ENCODE measurements at regions not wholly inside any gene's neighbourhood (a gene's known extent, or its start where the extent isn't known, plus 50 kb on each side); places are given as distances from the start of the nearest gene placed in this dataset.
"Not testable (repeated sequence)": the region's sequence is repeated elsewhere in the genome, so short reads cannot be mapped to it uniquely, and the experiment has no call there.

DNA sequence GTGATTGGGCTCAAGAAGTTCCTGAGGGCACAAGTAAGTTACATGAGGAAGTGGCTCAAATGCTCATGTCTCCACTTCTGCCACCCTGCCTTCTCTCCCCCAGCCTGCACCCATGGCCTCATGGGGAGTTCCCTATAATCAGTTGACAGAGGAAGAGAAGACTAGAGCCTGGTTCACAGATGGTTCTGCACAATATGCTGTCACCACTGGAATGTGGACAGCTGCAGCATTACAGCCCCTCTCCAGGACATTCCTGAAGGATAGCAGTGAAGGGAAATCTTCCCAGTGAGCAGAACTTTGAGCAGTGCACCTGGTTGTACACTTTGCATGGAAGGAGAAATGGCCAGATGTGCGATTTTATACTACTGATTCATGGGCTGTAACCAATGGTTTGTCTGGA lies 352.3 kb downstream of the C12orf75 start:
- 0% methylated on average over 1 of the region's 1 CpG for WGBS (ENCODE audit: insufficient coverage, insufficient replicate concordance, low lambda C conversion rate, missing lambda C conversion rate)
- intact Hi-C loops (cut with micrococcal nuclease; ENCODE audit: unreplicated experiment); FAIRE-seq; SMC1A ChIA-PET (ENCODE audit: uncharacterized antibody, unreplicated experiment); H3K4me3 ChIP-seq; H3K9me3 ChIP-seq (replicated peaks; ENCODE audit: control insufficient read depth, insufficient read depth, low read length); H3K4me2 ChIP-seq (ENCODE audit: control insufficient read depth, insufficient read depth); H3K4me1 ChIP-seq (ENCODE audit: control insufficient read depth, insufficient read depth, low read length); H3K27ac ChIP-seq (ENCODE audit: control insufficient read depth, insufficient read depth); in situ Hi-C loops (cut with MboI); CTCF ChIA-PET; H3K9ac ChIP-seq (ENCODE audit: control insufficient read depth, insufficient read depth, low read length); H3K36me3 ChIP-seq (ENCODE audit: control insufficient read depth in 2 of 2, insufficient read depth in 2 of 2, low read length in 1 of 2); H2AFZ ChIP-seq (ENCODE audit: control insufficient read depth, low read depth, low read length); POLR2A ChIA-PET; ATAC-seq; DNase-seq (ENCODE audit: low read depth, low spot score); RAD21 ChIA-PET (ENCODE audit: unreplicated experiment); H3K27me3 ChIP-seq (replicated peaks in 1 of 2; ENCODE audit: control insufficient read depth in 2 of 2, insufficient read depth in 2 of 2, low read length in 1 of 2); H3K79me2 ChIP-seq (ENCODE audit: control insufficient read depth, insufficient read depth, low read length); H4K20me1 ChIP-seq (ENCODE audit: control insufficient read depth, insufficient read depth); BruUV-seq (replicated peaks): not testable (repeated sequence)

DNA sequence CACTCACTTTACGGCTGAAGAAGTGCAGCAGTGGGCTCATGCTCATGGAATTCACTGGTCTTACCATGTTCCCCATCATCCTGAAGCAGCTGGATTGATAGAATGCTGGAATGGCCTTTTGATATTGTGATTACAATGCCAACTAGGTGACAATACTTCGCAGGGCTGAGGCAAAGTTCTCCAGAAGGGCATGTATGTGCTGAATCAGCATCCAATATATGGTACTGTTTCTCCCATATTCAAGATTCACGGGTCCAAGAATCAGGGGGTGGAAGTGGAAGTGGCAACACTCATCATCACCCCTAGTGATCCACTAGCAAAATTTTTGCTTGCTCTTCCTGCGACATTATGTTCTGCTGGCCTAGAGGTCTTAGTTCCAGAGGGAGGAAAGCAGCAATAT lies 353.3 kb downstream of the C12orf75 start:
- ATAC-seq; H3K36me3 ChIP-seq (ENCODE audit: control insufficient read depth in 2 of 2, insufficient read depth in 2 of 2, low read length in 1 of 2); RAD21 ChIA-PET (ENCODE audit: unreplicated experiment); H3K79me2 ChIP-seq (ENCODE audit: control insufficient read depth, insufficient read depth, low read length); H3K4me1 ChIP-seq (ENCODE audit: control insufficient read depth, insufficient read depth, low read length); in situ Hi-C loops (cut with MboI); H3K9ac ChIP-seq (ENCODE audit: control insufficient read depth, insufficient read depth, low read length); H3K27me3 ChIP-seq (replicated peaks in 1 of 2; ENCODE audit: control insufficient read depth in 2 of 2, insufficient read depth in 2 of 2, low read length in 1 of 2); H3K4me3 ChIP-seq; POLR2A ChIA-PET; SMC1A ChIA-PET (ENCODE audit: uncharacterized antibody, unreplicated experiment); H2AFZ ChIP-seq (ENCODE audit: control insufficient read depth, low read depth, low read length); FAIRE-seq; BruUV-seq (replicated peaks); CTCF ChIA-PET; DNase-seq (ENCODE audit: low read depth, low spot score); H4K20me1 ChIP-seq (ENCODE audit: control insufficient read depth, insufficient read depth); H3K27ac ChIP-seq (ENCODE audit: control insufficient read depth, insufficient read depth); H3K9me3 ChIP-seq (replicated peaks; ENCODE audit: control insufficient read depth, insufficient read depth, low read length); H3K4me2 ChIP-seq (ENCODE audit: control insufficient read depth, insufficient read depth); intact Hi-C loops (cut with micrococcal nuclease; ENCODE audit: unreplicated experiment): not testable (repeated sequence)
- WGBS (ENCODE audit: insufficient coverage, insufficient replicate concordance, low lambda C conversion rate, missing lambda C conversion rate) = 24% methylated on average over 4 of the region's 4 CpGs

DNA sequence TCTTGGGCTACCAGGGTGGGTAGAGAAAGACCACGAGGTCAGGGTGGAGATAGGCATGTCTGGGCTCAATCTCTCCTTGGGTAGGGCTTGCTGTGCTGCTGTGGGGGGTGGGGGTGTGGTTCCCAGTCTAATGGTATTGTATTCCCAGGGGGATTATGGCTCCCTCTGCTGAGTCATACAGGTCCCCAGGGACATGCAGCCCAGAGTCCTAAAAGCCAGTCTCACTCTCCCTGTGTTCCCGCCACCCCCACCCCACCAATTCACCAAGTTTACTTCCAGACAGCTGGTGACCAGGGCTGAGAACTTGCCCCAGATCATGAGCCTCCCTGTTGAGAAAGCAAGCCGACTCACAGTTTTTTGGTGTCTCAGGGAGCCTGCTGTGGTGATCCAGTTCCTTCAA lies 367.6 kb downstream of the C12orf75 start:
- no TSS peak for BruUV-seq (replicated peaks)
- Histone ChIP-seq H3K36me3 (ENCODE audit: control insufficient read depth in 2 of 2, insufficient read depth in 2 of 2, low read length in 1 of 2) (no peaks in the 10 kb centered on the region), H2AFZ (ENCODE audit: control insufficient read depth, low read depth, low read length) (no peak overlapping the region), H4K20me1 (ENCODE audit: control insufficient read depth, insufficient read depth) (no peaks in the 10 kb centered on the region), H3K27me3 (replicated peaks in 1 of 2; ENCODE audit: control insufficient read depth in 2 of 2, insufficient read depth in 2 of 2, low read length in 1 of 2) (no peaks in the 10 kb centered on the region), H3K4me2 (ENCODE audit: control insufficient read depth, insufficient read depth) (no peak overlapping the region), H3K27ac (ENCODE audit: control insufficient read depth, insufficient read depth) (no peak overlapping the region), H3K4me3 (no peak overlapping the region), H3K9me3 (replicated peaks; ENCODE audit: control insufficient read depth, insufficient read depth, low read length) (no peaks in the 10 kb centered on the region), H3K4me1 (ENCODE audit: control insufficient read depth, insufficient read depth, low read length) (no peaks in the 10 kb centered on the region), H3K9ac (ENCODE audit: control insufficient read depth, insufficient read depth, low read length) (no peak overlapping the region), H3K79me2 (ENCODE audit: control insufficient read depth, insufficient read depth, low read length) (no peaks in the 10 kb centered on the region)
- intact Hi-C loops (cut with micrococcal nuclease; ENCODE audit: unreplicated experiment) = no loop called here
- ChIA-PET POLR2A (no interaction called here), RAD21 (ENCODE audit: unreplicated experiment) (no interaction called here), SMC1A (ENCODE audit: uncharacterized antibody, unreplicated experiment) (no interaction called here), CTCF (no interaction called here)
- FAIRE-seq (no peak), DNase-seq (ENCODE audit: low read depth, low spot score) (no peak), ATAC-seq (no peak)
- WGBS (ENCODE audit: insufficient coverage, insufficient replicate concordance, low lambda C conversion rate, missing lambda C conversion rate) = 4% methylated on average over 3 of the region's 3 CpGs
- in situ Hi-C loops (cut with MboI) = no loop called here
- TF ChIP-seq ZZZ3 (IDR thresholded peaks at IDR 0.05; ENCODE audit: control insufficient read depth, insufficient read length, low read depth) (no peak), SMAD1 (IDR thresholded peaks at IDR 0.05; ENCODE audit: low read depth, partially characterized antibody) (no peak), ZNF274 (IDR thresholded peaks at IDR 0.05; ENCODE audit: insufficient read depth, insufficient read length) (no peak), CREB1 (IDR thresholded peaks at IDR 0.05; ENCODE audit: low read depth) (no peak), SMARCA5 (IDR thresholded peaks at IDR 0.05) (no peak), CHD1 (IDR thresholded peaks at IDR 0.05; ENCODE audit: low read depth, low read length) (no peak), ZNF217 (IDR thresholded peaks at IDR 0.05) (no peak), POLR2AphosphoS5 (IDR thresholded peaks at IDR 0.05; ENCODE audit: low read length) (no peak), TARDBP (IDR thresholded peaks at IDR 0.05; ENCODE audit: borderline replicate concordance) (no peak), BHLHE40 (IDR thresholded peaks at IDR 0.05; ENCODE audit: borderline replicate concordance in 1 of 2, low read depth in 2 of 2, low read length in 1 of 2) (no peak), NBN (IDR thresholded peaks at IDR 0.05) (no peak), CREM (IDR thresholded peaks at IDR 0.05; ENCODE audit: low read depth) (no peak), CBFB (IDR thresholded peaks at IDR 0.05; ENCODE audit: low read depth) (no peak)
- TF ChIP-seq, protein P1, sequence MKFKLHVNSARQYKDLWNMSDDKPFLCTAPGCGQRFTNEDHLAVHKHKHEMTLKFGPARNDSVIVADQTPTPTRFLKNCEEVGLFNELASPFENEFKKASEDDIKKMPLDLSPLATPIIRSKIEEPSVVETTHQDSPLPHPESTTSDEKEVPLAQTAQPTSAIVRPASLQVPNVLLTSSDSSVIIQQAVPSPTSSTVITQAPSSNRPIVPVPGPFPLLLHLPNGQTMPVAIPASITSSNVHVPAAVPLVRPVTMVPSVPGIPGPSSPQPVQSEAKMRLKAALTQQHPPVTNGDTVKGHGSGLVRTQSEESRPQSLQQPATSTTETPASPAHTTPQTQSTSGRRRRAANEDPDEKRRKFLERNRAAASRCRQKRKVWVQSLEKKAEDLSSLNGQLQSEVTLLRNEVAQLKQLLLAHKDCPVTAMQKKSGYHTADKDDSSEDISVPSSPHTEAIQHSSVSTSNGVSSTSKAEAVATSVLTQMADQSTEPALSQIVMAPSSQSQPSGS (IDR thresholded peaks at IDR 0.05; ENCODE audit: low read length) = no peak
